ENCODE measurements at regions not wholly inside any gene's neighbourhood (a gene's known extent, or its start where the extent isn't known, plus 50 kb on each side); places are given as distances from the start of the nearest gene placed in this dataset.

GRCh38 chr20:57806975-57807374 lies 97.2 kb upstream of the PMEPA1 start:
- CTCF ChIA-PET = no interaction called here
- DNase-seq = no peak
- H3K9me3 Mint-ChIP-seq = no peaks in the 10 kb centered on the region

GRCh38 chr20:57806476-57806875 lies 96.7 kb upstream of the PMEPA1 start:
- H3K27ac Mint-ChIP-seq = no peak overlapping the region

More at GRCh38 chr20:57806975-57807374, 97.2 kb upstream of the PMEPA1 start:
- Histone ChIP-seq H3K4me3 (ENCODE audit: low read length) (no peak overlapping the region), H3K9me3 (ENCODE audit: low read length) (no peaks in the 10 kb centered on the region), H3K27ac (ENCODE audit: low read depth, low read length) (no peak overlapping the region), H3K27me3 (ENCODE audit: insufficient read depth, low read length, poor library complexity, severe bottlenecking) (no peaks in the 10 kb centered on the region), H3K36me3 (ENCODE audit: insufficient read depth, low read length) (no peaks in the 10 kb centered on the region), H3K4me1 (ENCODE audit: insufficient read depth, low read length) (no peaks in the 10 kb centered on the region)
- Mint-ChIP-seq H3K36me3 (no peaks in the 10 kb centered on the region), H3K27me3 (peaks cover 3 to 31% of the 10 kb centered on the region in 2 donors), H3K27ac (no peak overlapping the region), H3K4me1 (no peaks in the 10 kb centered on the region), H3K4me3 (no peak overlapping the region)
- POLR2A ChIA-PET = no interaction called here

GRCh38 chr20:57805747-57806146 lies 95.9 kb upstream of the PMEPA1 start:
- Histone ChIP-seq H3K4me1 (ENCODE audit: insufficient read depth, low read length) (no peaks in the 10 kb centered on the region), H3K27ac (ENCODE audit: low read depth, low read length) (no peak overlapping the region), H3K4me3 (ENCODE audit: low read length) (no peak overlapping the region), H3K9me3 (ENCODE audit: low read length) (no peaks in the 10 kb centered on the region), H3K36me3 (ENCODE audit: insufficient read depth, low read length) (no peaks in the 10 kb centered on the region), H3K27me3 (ENCODE audit: insufficient read depth, low read length, poor library complexity, severe bottlenecking) (no peaks in the 10 kb centered on the region)
- DNase-seq = no peak
- H3K4me3 Mint-ChIP-seq = no peak overlapping the region
- CTCF ChIA-PET = no interaction called here
- peaks cover 3 to 26% of the 10 kb centered on the region in 2 donors for H3K27me3 Mint-ChIP-seq
- POLR2A ChIA-PET = no interaction called here
- no peaks in the 10 kb centered on the region for H3K36me3 Mint-ChIP-seq
- no peaks in the 10 kb centered on the region for H3K9me3 Mint-ChIP-seq
- H3K4me1 Mint-ChIP-seq = no peaks in the 10 kb centered on the region
- H3K27ac Mint-ChIP-seq = no peak overlapping the region

More at GRCh38 chr20:57806476-57806875, 96.7 kb upstream of the PMEPA1 start:
- DNase-seq = no peak
- ChIA-PET CTCF (no interaction called here), POLR2A (no interaction called here)
- H3K4me1 ChIP-seq (ENCODE audit: insufficient read depth, low read length) = no peaks in the 10 kb centered on the region
- H3K4me3 Mint-ChIP-seq = no peak overlapping the region
- H3K4me3 ChIP-seq (ENCODE audit: low read length) = no peak overlapping the region
- no peaks in the 10 kb centered on the region for H3K27me3 ChIP-seq (ENCODE audit: insufficient read depth, low read length, poor library complexity, severe bottlenecking)
- H3K9me3 ChIP-seq (ENCODE audit: low read length) = no peaks in the 10 kb centered on the region
- H3K9me3 Mint-ChIP-seq = no peaks in the 10 kb centered on the region
- no peaks in the 10 kb centered on the region for H3K4me1 Mint-ChIP-seq
- no peak overlapping the region for H3K27ac ChIP-seq (ENCODE audit: low read depth, low read length)
- peaks cover 3 to 28% of the 10 kb centered on the region in 2 donors for H3K27me3 Mint-ChIP-seq
- no peaks in the 10 kb centered on the region for H3K36me3 Mint-ChIP-seq
- H3K36me3 ChIP-seq (ENCODE audit: insufficient read depth, low read length) = no peaks in the 10 kb centered on the region

GRCh38 chr20:57804470-57805250 lies 94.8 kb upstream of the PMEPA1 start:
- Histone ChIP-seq H3K27ac (ENCODE audit: low read depth, low read length) (no peak overlapping the region), H3K9me3 (ENCODE audit: low read length) (no peaks in the 10 kb centered on the region), H3K36me3 (ENCODE audit: insufficient read depth, low read length) (no peaks in the 10 kb centered on the region), H3K27me3 (ENCODE audit: insufficient read depth, low read length, poor library complexity, severe bottlenecking) (no peaks in the 10 kb centered on the region), H3K4me1 (ENCODE audit: insufficient read depth, low read length) (no peaks in the 10 kb centered on the region), H3K4me3 (ENCODE audit: low read length) (no peak overlapping the region)
- H3K4me1 Mint-ChIP-seq = no peaks in the 10 kb centered on the region
- H3K27me3 Mint-ChIP-seq = peaks cover 3 to 22% of the 10 kb centered on the region in 2 donors
- H3K36me3 Mint-ChIP-seq = no peaks in the 10 kb centered on the region
- ChIA-PET POLR2A (no interaction called here), CTCF (no interaction called here)
- DNase-seq = no peak
- no peak overlapping the region for H3K27ac Mint-ChIP-seq
- H3K9me3 Mint-ChIP-seq = no peaks in the 10 kb centered on the region
- no peak overlapping the region for H3K4me3 Mint-ChIP-seq

- no peaks in the 10 kb centered on the region for H3K9me3 Mint-ChIP-seq
- no peaks in the 10 kb centered on the region for H3K4me1 ChIP-seq (ENCODE audit: insufficient read depth, low read length)
- H3K4me3 Mint-ChIP-seq = no peak overlapping the region
- no peaks in the 10 kb centered on the region for H3K36me3 ChIP-seq (ENCODE audit: insufficient read depth, low read length)
- H3K27me3 Mint-ChIP-seq = peaks cover 3 to 22% of the 10 kb centered on the region in 2 donors
- no peaks in the 10 kb centered on the region for H3K9me3 ChIP-seq (ENCODE audit: low read length)
- CTCF ChIA-PET = no interaction called here
- no peaks in the 10 kb centered on the region for H3K36me3 Mint-ChIP-seq
- POLR2A ChIA-PET = no interaction called here
- no peaks in the 10 kb centered on the region for H3K4me1 Mint-ChIP-seq
- no peak overlapping the region for H3K4me3 ChIP-seq (ENCODE audit: low read length)
- peak overlapping the region in 1 of 8 donors; percentile 88 for H3K27ac Mint-ChIP-seq
- H3K27me3 ChIP-seq (ENCODE audit: insufficient read depth, low read length, poor library complexity, severe bottlenecking) = no peaks in the 10 kb centered on the region
- no peak for DNase-seq
- no peak overlapping the region for H3K27ac ChIP-seq (ENCODE audit: low read depth, low read length)
Measured at GRCh38 chr20:57803508-57804005, 93.7 kb upstream of the PMEPA1 start.

GRCh38 chr20:57802765-57803507 lies 93.1 kb upstream of the PMEPA1 start:
- Histone ChIP-seq H3K4me3 (ENCODE audit: low read length) (no peak overlapping the region), H3K4me1 (ENCODE audit: insufficient read depth, low read length) (no peaks in the 10 kb centered on the region), H3K27ac (ENCODE audit: low read depth, low read length) (no peak overlapping the region), H3K27me3 (ENCODE audit: insufficient read depth, low read length, poor library complexity, severe bottlenecking) (no peaks in the 10 kb centered on the region), H3K9me3 (ENCODE audit: low read length) (no peaks in the 10 kb centered on the region), H3K36me3 (ENCODE audit: insufficient read depth, low read length) (no peaks in the 10 kb centered on the region)
- Mint-ChIP-seq H3K27me3 (peaks cover 3 to 22% of the 10 kb centered on the region in 2 donors), H3K4me3 (no peak overlapping the region), H3K27ac (no peak overlapping the region), H3K36me3 (no peaks in the 10 kb centered on the region), H3K9me3 (no peaks in the 10 kb centered on the region), H3K4me1 (no peaks in the 10 kb centered on the region)
- ChIA-PET CTCF (no interaction called here), POLR2A (no interaction called here)
- DNase-seq = no peak

- Histone ChIP-seq H3K4me1 (ENCODE audit: insufficient read depth, low read length) (no peaks in the 10 kb centered on the region), H3K9me3 (ENCODE audit: low read length) (no peaks in the 10 kb centered on the region), H3K4me3 (ENCODE audit: low read length) (no peak overlapping the region), H3K36me3 (ENCODE audit: insufficient read depth, low read length) (no peaks in the 10 kb centered on the region), H3K27ac (ENCODE audit: low read depth, low read length) (no peak overlapping the region), H3K27me3 (ENCODE audit: insufficient read depth, low read length, poor library complexity, severe bottlenecking) (no peaks in the 10 kb centered on the region)
- CTCF ChIA-PET = no interaction called here
- Mint-ChIP-seq H3K27ac (no peak overlapping the region), H3K4me3 (no peak overlapping the region), H3K4me1 (no peaks in the 10 kb centered on the region), H3K27me3 (peaks cover 1 to 13% of the 10 kb centered on the region in 2 donors), H3K36me3 (no peaks in the 10 kb centered on the region), H3K9me3 (no peaks in the 10 kb centered on the region)
- DNase-seq = no peak
- POLR2A ChIA-PET = no interaction called here
Measured at GRCh38 chr20:57801581-57801980, 91.8 kb upstream of the PMEPA1 start.

GRCh38 chr20:57800791-57801430 lies 91.1 kb upstream of the PMEPA1 start:
- H3K4me1 ChIP-seq (ENCODE audit: insufficient read depth, low read length) = no peaks in the 10 kb centered on the region
- Mint-ChIP-seq H3K4me1 (no peaks in the 10 kb centered on the region), H3K4me3 (no peak overlapping the region), H3K27ac (no peak overlapping the region), H3K27me3 (peaks cover 0 to 10% of the 10 kb centered on the region in 2 donors), H3K36me3 (no peaks in the 10 kb centered on the region), H3K9me3 (no peaks in the 10 kb centered on the region)
- no peak overlapping the region for H3K4me3 ChIP-seq (ENCODE audit: low read length)
- no peak for DNase-seq
- no peaks in the 10 kb centered on the region for H3K36me3 ChIP-seq (ENCODE audit: insufficient read depth, low read length)
- CTCF ChIA-PET = no interaction called here
- no peak overlapping the region for H3K27ac ChIP-seq (ENCODE audit: low read depth, low read length)
- H3K9me3 ChIP-seq (ENCODE audit: low read length) = no peaks in the 10 kb centered on the region
- no peaks in the 10 kb centered on the region for H3K27me3 ChIP-seq (ENCODE audit: insufficient read depth, low read length, poor library complexity, severe bottlenecking)
- POLR2A ChIA-PET = no interaction called here
